Chondrocyte (in vitro differentiated cells): ENCODE measurements at regions not wholly inside any gene's neighbourhood (a gene's known extent, or its start where the extent isn't known, plus 50 kb on each side); places are given as distances from the start of the nearest gene placed in this dataset.

Source experiments
- DNase-seq: peaks from one replicate; pipeline ENCODE4 v3.0.0; 2021; ENCODE audit warnings: mixed read lengths, low spot score
- H3K27ac Mint-ChIP-seq: one replicate; pipeline ENCODE4 v1.8.0; 2021; ENCODE audit warnings: mild to moderate bottlenecking, moderate library complexity, mixed read lengths; ENCODE audit not compliant: unreplicated experiment
- H3K27me3 Mint-ChIP-seq: 2 replicates; pipeline ENCODE4 v1.8.0; 2021; ENCODE audit warnings: low read depth, mixed read lengths
- H3K36me3 Mint-ChIP-seq: 2 replicates; pipeline ENCODE4 v1.8.0; 2021; ENCODE audit warnings: low read depth, mixed read lengths
- H3K4me1 Mint-ChIP-seq: 2 replicates; pipeline ENCODE4 v1.8.0; 2021; ENCODE audit warnings: low read depth, mild to moderate bottlenecking, mixed read lengths
- H3K4me3 Mint-ChIP-seq: one replicate; pipeline ENCODE4 v1.8.0; 2021; ENCODE audit warnings: mild to moderate bottlenecking, moderate library complexity, mixed read lengths; ENCODE audit not compliant: unreplicated experiment
- H3K9me3 Mint-ChIP-seq: 2 replicates; pipeline ENCODE4 v1.8.0; 2021; ENCODE audit warnings: low read depth, mixed read lengths
- TF ChIP-seq, protein P1 (sequence below): fragments of 200-600 bp; sonication (generic); IDR thresholded peaks from 2 replicates; pipeline ENCODE4 v1.5.0; 2021; ENCODE audit warnings: antibody characterized with exemption, mild to moderate bottlenecking, moderate library complexity

DNA sequence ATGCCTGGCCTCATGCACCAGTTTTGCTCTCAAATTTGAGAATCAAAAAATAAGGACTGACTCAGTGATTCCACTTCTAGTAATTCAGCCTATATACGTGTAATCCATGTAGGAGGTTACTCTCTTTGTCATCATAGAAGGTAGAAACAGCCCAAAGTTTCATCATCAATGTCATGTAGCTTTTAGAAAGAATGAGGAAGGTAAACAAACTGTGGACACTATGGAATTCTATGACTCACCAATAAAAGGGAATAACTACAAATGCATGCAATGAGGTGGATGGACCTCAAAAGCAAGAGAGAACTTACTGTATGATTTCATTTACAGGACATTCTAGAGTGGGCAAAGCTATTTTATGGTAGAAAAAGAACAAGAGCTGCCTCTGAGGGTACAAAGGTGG is 93.2 kb upstream of the LRIG1 start:
- Mint-ChIP-seq H3K9me3 (peaks cover 3% of the 10 kb centered on the region), H3K4me1 (peaks cover 86% of the 10 kb centered on the region), H3K36me3 (no peaks in the 10 kb centered on the region), H3K27me3 (no peaks in the 10 kb centered on the region), H3K27ac (peak overlapping the region; percentile 87), H3K4me3 (no peak overlapping the region)
- no peak for DNase-seq
- TF ChIP-seq, protein P1, sequence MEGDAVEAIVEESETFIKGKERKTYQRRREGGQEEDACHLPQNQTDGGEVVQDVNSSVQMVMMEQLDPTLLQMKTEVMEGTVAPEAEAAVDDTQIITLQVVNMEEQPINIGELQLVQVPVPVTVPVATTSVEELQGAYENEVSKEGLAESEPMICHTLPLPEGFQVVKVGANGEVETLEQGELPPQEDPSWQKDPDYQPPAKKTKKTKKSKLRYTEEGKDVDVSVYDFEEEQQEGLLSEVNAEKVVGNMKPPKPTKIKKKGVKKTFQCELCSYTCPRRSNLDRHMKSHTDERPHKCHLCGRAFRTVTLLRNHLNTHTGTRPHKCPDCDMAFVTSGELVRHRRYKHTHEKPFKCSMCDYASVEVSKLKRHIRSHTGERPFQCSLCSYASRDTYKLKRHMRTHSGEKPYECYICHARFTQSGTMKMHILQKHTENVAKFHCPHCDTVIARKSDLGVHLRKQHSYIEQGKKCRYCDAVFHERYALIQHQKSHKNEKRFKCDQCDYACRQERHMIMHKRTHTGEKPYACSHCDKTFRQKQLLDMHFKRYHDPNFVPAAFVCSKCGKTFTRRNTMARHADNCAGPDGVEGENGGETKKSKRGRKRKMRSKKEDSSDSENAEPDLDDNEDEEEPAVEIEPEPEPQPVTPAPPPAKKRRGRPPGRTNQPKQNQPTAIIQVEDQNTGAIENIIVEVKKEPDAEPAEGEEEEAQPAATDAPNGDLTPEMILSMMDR, result no peak

DNA sequence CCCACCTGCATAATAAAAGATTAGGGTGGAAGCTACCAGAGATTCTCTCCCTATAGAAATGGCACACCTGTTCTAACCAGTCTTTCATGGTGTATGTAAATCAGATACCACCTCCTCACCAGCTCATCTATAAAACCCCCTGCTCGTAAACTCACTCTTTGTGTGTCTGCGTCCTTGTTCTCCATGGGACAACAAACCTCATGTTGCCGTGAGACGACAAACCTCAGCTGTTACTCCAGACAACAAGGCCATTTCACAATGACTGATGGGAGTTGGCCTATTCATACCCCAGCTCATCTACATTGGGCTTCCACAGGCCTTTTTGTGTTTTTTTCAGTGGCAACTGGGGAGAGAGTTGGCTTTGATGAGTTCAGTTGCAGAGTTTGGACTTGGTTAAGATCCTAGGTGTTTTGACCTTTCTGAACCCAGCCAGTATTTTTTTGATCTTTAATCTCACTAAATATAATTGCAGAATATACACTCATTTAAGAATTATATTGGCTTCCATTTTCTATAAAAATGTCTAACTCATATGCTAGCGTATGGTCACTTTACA is 96.6 kb upstream of the LRIG1 start:
- TF ChIP-seq, protein P1, result no peak
- Mint-ChIP-seq H3K27ac (peak overlapping the region; percentile 88), H3K36me3 (no peaks in the 10 kb centered on the region), H3K27me3 (no peaks in the 10 kb centered on the region), H3K4me1 (peaks cover 55% of the 10 kb centered on the region), H3K4me3 (no peak overlapping the region), H3K9me3 (no peaks in the 10 kb centered on the region)
- no peak for DNase-seq

DNA sequence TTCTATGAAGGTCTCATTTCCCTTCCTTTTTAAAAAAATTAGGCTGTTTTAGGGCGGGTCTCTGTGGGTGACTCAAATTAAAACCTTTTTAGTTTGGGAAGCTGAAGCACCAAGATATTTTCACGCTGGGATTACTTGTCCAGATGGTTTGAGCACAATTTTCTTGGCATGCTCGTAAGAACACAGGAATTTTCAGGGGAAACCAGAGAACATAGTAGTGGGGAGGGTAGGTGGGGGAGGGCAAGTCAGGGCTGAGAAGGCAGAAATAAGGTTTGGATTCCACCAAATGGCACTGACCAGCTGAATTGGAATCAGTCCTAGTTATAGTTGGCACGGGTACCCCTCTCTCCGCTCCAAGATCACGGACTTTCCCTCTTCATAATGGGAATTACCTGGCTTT is 97.3 kb upstream of the LRIG1 start:
- TF ChIP-seq, protein P1, result no peak
- H3K36me3 Mint-ChIP-seq, result no peaks in the 10 kb centered on the region
- H3K4me3 Mint-ChIP-seq, result no peak overlapping the region
- no peak for DNase-seq
- H3K27ac Mint-ChIP-seq, result peak overlapping the region; percentile 88
- no peaks in the 10 kb centered on the region for H3K9me3 Mint-ChIP-seq
- H3K27me3 Mint-ChIP-seq, result no peaks in the 10 kb centered on the region
- peaks cover 49% of the 10 kb centered on the region for H3K4me1 Mint-ChIP-seq

DNA sequence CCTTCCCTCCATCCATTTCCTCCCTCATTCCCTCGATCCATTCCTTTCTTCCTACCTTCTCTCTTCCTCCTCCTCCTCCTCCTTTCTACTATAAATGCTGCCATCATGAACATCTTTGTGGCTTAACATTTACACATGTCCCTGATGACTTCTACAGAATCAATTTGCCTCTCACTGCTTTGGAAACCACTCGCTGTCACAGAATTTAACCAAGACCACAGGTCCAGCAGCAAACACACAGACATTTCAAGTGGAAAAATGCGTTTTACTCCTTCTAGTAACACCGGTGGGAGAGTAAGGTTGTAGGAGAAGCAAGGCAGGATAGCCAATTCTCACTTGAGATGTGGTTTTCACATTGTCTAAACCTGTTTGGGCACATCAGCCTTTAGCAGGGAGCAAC is 101.4 kb upstream of the LRIG1 start:
- Mint-ChIP-seq H3K9me3 (no peaks in the 10 kb centered on the region), H3K27ac (no peak overlapping the region), H3K27me3 (no peaks in the 10 kb centered on the region), H3K4me1 (peaks cover 32% of the 10 kb centered on the region), H3K36me3 (no peaks in the 10 kb centered on the region), H3K4me3 (no peak overlapping the region)
- DNase-seq, result no peak
- TF ChIP-seq, protein P1, result no peak

DNA sequence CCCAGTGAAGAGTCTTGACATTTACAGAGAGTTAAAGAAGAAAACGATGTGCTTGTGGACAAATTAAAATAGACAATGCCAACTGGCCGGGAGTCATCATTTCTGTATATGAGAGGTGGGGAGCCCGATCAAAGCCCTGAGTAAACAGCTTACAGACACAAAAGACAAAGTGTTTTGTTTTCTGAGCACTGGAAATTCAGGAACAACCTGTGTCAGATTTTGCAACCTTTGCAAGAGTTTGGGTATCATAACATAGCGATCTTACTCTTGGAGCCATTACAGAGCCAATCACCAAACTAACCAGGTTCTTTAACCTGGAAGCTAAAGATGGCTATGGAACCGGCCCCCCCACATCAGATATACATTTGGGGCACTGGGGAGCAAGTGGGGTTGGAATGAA is 101.9 kb upstream of the LRIG1 start:
- H3K36me3 Mint-ChIP-seq, result no peaks in the 10 kb centered on the region
- H3K9me3 Mint-ChIP-seq, result no peaks in the 10 kb centered on the region
- H3K27ac Mint-ChIP-seq, result no peak overlapping the region
- TF ChIP-seq, protein P1, result no peak
- no peak overlapping the region for H3K4me3 Mint-ChIP-seq
- no peaks in the 10 kb centered on the region for H3K27me3 Mint-ChIP-seq
- DNase-seq, result no peak
- peaks cover 27% of the 10 kb centered on the region for H3K4me1 Mint-ChIP-seq
